Stomach (tissue), 4 donors: ENCODE measurements at regions not wholly inside any gene's neighbourhood (a gene's known extent, or its start where the extent isn't known, plus 50 kb on each side); places are given as distances from the start of the nearest gene placed in this dataset.

Experiments used
- EP300 ChIP-seq: sonication (generic); formaldehyde crosslinking; IDR thresholded peaks from one replicate; pipeline ENCODE4 v1.6.1; 2017; ENCODE audit warnings: antibody characterized with exemption
- POLR2A ChIP-seq, 4 donors: fragments of 450-650 bp; IDR thresholded peaks; one replicate each; pipeline ENCODE4 v1.6.1; 2016; ENCODE audit warnings: antibody characterized with exemption in 4 of 4, control low read depth in 2 of 4, mild to moderate bottlenecking in 1 of 4, moderate library complexity in 1 of 4
- POLR2AphosphoS5 ChIP-seq, 3 donors: sonication (generic); formaldehyde crosslinking; IDR thresholded peaks; one replicate each; pipeline ENCODE4 v1.6.1; 2016; ENCODE audit warnings: antibody characterized with exemption in 3 of 3
- TF ChIP-seq, protein P1 (sequence below), 7 experiments: fragments of 450-650 bp in 4 of 7; fragments of 200-600 bp in 3 of 7; sonication (generic) in 3 of 7; IDR thresholded peaks; one replicate each; pipeline ENCODE4 v1.5.1; 2016 to 2019; ENCODE audit warnings: antibody characterized with exemption in 7 of 7, control low read depth in 2 of 7, mild to moderate bottlenecking in 1 of 7

DNA sequence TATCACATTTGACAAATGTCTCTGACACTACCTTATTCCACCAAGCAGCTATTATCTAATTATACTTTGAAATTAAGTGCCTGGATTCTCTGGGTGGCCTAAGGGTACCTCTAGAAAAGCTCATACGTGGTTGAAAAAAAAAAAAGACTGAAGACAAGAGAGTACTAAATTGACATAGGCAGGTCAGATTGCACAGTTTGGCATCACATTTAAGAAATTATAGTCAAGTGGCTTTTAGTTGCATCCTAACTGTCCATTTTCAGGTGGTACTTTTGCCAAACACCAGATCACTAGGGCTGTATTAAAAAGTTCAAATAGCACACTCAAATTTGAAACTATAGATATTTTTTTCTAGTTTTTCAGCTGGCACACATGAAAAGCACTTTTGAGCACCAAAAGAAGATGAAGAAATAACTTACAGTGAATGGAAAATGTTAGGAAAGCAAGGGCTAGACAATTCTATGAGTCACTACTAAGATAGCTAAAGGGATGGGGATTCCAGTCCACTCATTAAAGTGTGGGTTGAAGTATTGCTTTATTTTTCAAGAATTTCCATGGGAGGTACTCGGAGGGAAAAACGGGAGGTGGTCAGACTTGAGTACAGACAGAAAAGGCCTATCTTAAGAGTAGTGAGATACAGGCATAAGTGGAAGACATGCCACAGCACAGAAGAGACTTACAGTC lies 106.5 kb upstream of the COL5A2 start:
- TF ChIP-seq, protein P1, sequence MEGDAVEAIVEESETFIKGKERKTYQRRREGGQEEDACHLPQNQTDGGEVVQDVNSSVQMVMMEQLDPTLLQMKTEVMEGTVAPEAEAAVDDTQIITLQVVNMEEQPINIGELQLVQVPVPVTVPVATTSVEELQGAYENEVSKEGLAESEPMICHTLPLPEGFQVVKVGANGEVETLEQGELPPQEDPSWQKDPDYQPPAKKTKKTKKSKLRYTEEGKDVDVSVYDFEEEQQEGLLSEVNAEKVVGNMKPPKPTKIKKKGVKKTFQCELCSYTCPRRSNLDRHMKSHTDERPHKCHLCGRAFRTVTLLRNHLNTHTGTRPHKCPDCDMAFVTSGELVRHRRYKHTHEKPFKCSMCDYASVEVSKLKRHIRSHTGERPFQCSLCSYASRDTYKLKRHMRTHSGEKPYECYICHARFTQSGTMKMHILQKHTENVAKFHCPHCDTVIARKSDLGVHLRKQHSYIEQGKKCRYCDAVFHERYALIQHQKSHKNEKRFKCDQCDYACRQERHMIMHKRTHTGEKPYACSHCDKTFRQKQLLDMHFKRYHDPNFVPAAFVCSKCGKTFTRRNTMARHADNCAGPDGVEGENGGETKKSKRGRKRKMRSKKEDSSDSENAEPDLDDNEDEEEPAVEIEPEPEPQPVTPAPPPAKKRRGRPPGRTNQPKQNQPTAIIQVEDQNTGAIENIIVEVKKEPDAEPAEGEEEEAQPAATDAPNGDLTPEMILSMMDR (IDR thresholded peaks at IDR 0.05), result no peak
- TF ChIP-seq POLR2AphosphoS5 (IDR thresholded peaks at IDR 0.05) (peak in 1 of 3 donors; percentile 59), POLR2A (IDR thresholded peaks at IDR 0.05) (no peak), EP300 (no peak)
